ENCODE measurements at regions not wholly inside any gene's neighbourhood (a gene's known extent, or its start where the extent isn't known, plus 50 kb on each side); places are given as distances from the start of the nearest gene placed in this dataset.

DNA sequence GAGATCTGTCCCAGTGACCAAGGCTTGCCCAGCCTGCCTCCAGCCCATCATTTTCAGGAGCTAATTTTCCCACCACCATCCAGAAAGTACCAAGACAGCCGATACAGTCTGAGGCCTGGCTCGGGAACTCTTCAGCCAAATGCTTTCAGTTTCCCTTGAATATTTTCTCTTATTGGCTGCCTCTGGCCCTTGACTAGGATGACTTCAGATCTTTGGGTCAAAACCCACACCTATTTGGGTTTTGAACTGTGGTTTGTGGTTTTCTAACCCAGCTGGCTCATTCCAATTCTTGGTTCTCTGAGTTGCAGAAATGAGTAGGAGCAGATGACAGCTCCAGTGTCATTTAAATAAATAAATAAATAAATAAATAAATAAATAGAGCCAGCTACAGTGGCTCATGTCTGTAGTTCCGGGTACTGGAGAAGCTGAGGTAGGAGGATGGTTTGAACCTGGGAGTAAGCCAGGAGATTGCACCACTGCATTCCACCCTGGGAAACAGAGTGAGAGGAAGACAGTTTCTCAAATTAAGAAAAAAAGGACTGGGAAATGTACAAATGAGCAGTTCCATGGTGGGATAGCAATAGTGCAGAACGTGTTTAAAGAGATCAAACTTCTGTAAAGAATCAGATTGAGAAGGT is 465.0 kb upstream of the SOX11 start:
- intact Hi-C loops (cut with micrococcal nuclease): no loop called here

GRCh38 chr2:5229574-5229973 is 462.6 kb upstream of the SOX11 start:
- no peak overlapping the region for H3K27ac ChIP-seq (replicated peaks)
- intact Hi-C loops (cut with micrococcal nuclease): no loop called here

More for the DNA sequence above, 465.0 kb upstream of the SOX11 start:
- Histone ChIP-seq H3K27me3 (ENCODE audit: low read depth) (peaks cover 18% of the 10 kb centered on the region), H3K36me3 (no peaks in the 10 kb centered on the region), H3K27ac (replicated peaks) (no peak overlapping the region), H3K9me3 (replicated peaks) (no peaks in the 10 kb centered on the region), H3K4me3 (no peak overlapping the region), H3K4me1 (no peaks in the 10 kb centered on the region)
- no peak for TF ChIP-seq CTCF (IDR thresholded peaks at IDR 0.05; ENCODE audit: borderline replicate concordance)
- no peak for DNase-seq

GRCh38 chr2:5230444-5230843 is 461.7 kb upstream of the SOX11 start:
- no peak for TF ChIP-seq CTCF (IDR thresholded peaks at IDR 0.05; ENCODE audit: borderline replicate concordance)
- peaks cover 14% of the 10 kb centered on the region for H3K27me3 ChIP-seq (ENCODE audit: low read depth)
- intact Hi-C loops (cut with micrococcal nuclease): no loop called here

More at GRCh38 chr2:5229574-5229973, 462.6 kb upstream of the SOX11 start:
- TF ChIP-seq CTCF (IDR thresholded peaks at IDR 0.05; ENCODE audit: borderline replicate concordance): no peak
- DNase-seq: no peak
- peaks cover 12% of the 10 kb centered on the region for H3K9me3 ChIP-seq (replicated peaks)
- no peak overlapping the region for H3K4me3 ChIP-seq
- H3K4me1 ChIP-seq: no peaks in the 10 kb centered on the region
- no peaks in the 10 kb centered on the region for H3K36me3 ChIP-seq
- H3K27me3 ChIP-seq (ENCODE audit: low read depth): peaks cover 16% of the 10 kb centered on the region

DNA sequence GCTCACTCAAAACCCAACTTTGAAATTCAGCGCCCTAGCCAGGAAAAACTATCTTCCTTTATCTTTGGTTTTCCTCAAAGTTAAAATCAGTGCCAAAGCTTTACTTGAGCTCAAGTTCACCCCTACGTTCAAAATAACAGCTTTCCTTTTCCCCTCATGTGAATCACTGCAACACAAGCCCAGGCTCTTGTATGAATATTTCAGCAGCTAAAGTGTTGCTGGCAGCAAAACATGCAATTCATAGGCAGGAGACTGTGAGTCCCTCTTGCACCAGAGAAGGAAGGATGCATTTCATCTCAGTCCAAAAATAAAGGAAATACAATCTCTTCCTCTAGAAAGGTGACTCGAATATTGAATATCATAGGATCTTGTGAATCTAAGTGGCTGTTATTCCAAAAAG is 461.3 kb upstream of the SOX11 start:
- no peaks in the 10 kb centered on the region for H3K4me1 ChIP-seq
- H3K4me3 ChIP-seq: no peak overlapping the region
- peaks cover 12% of the 10 kb centered on the region for H3K9me3 ChIP-seq (replicated peaks)
- TF ChIP-seq CTCF (IDR thresholded peaks at IDR 0.05; ENCODE audit: borderline replicate concordance): no peak
- H3K36me3 ChIP-seq: no peaks in the 10 kb centered on the region
- H3K27ac ChIP-seq (replicated peaks): no peak overlapping the region
- DNase-seq: no peak
- intact Hi-C loops (cut with micrococcal nuclease): no loop called here
- peaks cover 14% of the 10 kb centered on the region for H3K27me3 ChIP-seq (ENCODE audit: low read depth)

More at GRCh38 chr2:5230444-5230843, 461.7 kb upstream of the SOX11 start:
- Histone ChIP-seq H3K36me3 (no peaks in the 10 kb centered on the region), H3K9me3 (replicated peaks) (peaks cover 12% of the 10 kb centered on the region), H3K4me1 (no peaks in the 10 kb centered on the region), H3K27ac (replicated peaks) (no peak overlapping the region), H3K4me3 (no peak overlapping the region)
- DNase-seq: no peak

DNA sequence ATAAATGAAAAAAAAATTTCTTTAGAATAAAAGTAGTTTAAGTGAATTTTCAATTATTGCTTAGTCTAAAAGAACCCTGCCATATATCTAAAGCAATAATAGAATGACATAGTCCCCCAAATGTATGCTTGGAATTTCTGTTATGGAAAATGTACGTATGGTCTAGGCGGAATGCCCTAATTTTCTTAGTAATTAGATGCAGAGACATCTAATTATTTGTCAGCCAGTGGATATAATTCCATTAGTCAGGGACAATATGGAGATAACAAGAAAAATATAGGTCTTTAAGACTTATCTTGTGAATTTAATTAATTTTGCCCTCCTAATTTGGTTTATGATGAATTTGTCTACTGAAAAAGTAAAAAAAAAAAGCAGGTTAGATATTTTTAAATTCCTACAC is 460.9 kb upstream of the SOX11 start:
- Histone ChIP-seq H3K4me3 (no peak overlapping the region), H3K27me3 (ENCODE audit: low read depth) (peaks cover 14% of the 10 kb centered on the region), H3K27ac (replicated peaks) (no peak overlapping the region), H3K4me1 (no peaks in the 10 kb centered on the region), H3K9me3 (replicated peaks) (peaks cover 12% of the 10 kb centered on the region), H3K36me3 (no peaks in the 10 kb centered on the region)
- TF ChIP-seq CTCF (IDR thresholded peaks at IDR 0.05; ENCODE audit: borderline replicate concordance): no peak
- intact Hi-C loops (cut with micrococcal nuclease): no loop called here
- no peak for DNase-seq

All from left ventricle myocardium inferior (tissue), 1 donor.